SK-N-MC (cell line): ENCODE measurements at regions not wholly inside any gene's neighbourhood (a gene's known extent, or its start where the extent isn't known, plus 50 kb on each side); places are given as distances from the start of the nearest gene placed in this dataset.
"Not testable (repeated sequence)": the region's sequence is repeated elsewhere in the genome, so short reads cannot be mapped to it uniquely, and the experiment has no call there.

ENCODE experiments used
- DNase-seq: peaks from one replicate; pipeline ENCODE4 v3.0.0-alpha.2; 2011; ENCODE audit warnings: low read depth, low spot score
- H3K27ac ChIP-seq: fragments of 200-600 bp; sonication (generic); 2 replicates; pipeline ENCODE4 v1.5.1; 2016; ENCODE audit warnings: mixed run types
- H3K36me3 ChIP-seq: fragments of 200-600 bp; sonication (generic); 2 replicates; pipeline ENCODE4 v1.6.1; 2017; ENCODE audit warnings: antibody characterized with exemption, low read length, mixed read lengths; ENCODE audit not compliant: insufficient read depth
- H3K4me3 ChIP-seq: fragments of 200-600 bp; sonication (generic); 2 replicates; pipeline ENCODE4 v1.5.1; 2016
- H3K9ac ChIP-seq: fragments of 200-600 bp; sonication (generic); 2 replicates; pipeline ENCODE4 v1.8.0; 2017; ENCODE audit warnings: mixed run types, mixed read lengths; ENCODE audit not compliant: insufficient read length
- H3K9me3 ChIP-seq: fragments of 200-600 bp; sonication (generic); 2 replicates; pipeline ENCODE4 v1.6.1; 2017; ENCODE audit warnings: low read depth, mild to moderate bottlenecking, antibody characterized with exemption, low read length, moderate library complexity, mixed read lengths
- EZH2 ChIP-seq: fragments of 200-600 bp; sonication (generic); IDR thresholded peaks from one replicate; pipeline ENCODE4 v1.6.1; 2017; ENCODE audit warnings: antibody characterized with exemption
- FOXP2 ChIP-seq: optimal IDR thresholded peaks from 2 replicates; pipeline ENCODE3; 2011; ENCODE audit warnings: mild to moderate bottlenecking, moderate library complexity; ENCODE audit not compliant: insufficient read depth; ENCODE audit errors: extremely low read length, control extremely low read depth
- POLR2AphosphoS5 ChIP-seq: IDR thresholded peaks from 2 replicates; pipeline ENCODE4 v1.6.1; 2012; ENCODE audit warnings: mild to moderate bottlenecking, low read depth, low read length, borderline replicate concordance

GRCh38 chr6:77298283-77298682 lies 165.0 kb downstream of the HTR1B start:
- H3K9me3 ChIP-seq = no peaks in the 10 kb centered on the region
- H3K4me3 ChIP-seq = no peak overlapping the region
- H3K27ac ChIP-seq = no peak overlapping the region
- no peak for DNase-seq
- H3K9ac ChIP-seq = no peak overlapping the region
- no peaks in the 10 kb centered on the region for H3K36me3 ChIP-seq
- TF ChIP-seq POLR2AphosphoS5 (no peak), FOXP2 (no peak), EZH2 (no peak)

- H3K4me3 ChIP-seq = peak overlapping the region; percentile 15; the same call in 1 of the 2 replicates
- H3K9me3 ChIP-seq = no peaks in the 10 kb centered on the region
- TF ChIP-seq FOXP2 = no peak
- TF ChIP-seq EZH2 = no peak
- TF ChIP-seq POLR2AphosphoS5 = no peak
- H3K36me3 ChIP-seq = no peaks in the 10 kb centered on the region
- peak overlapping the region; percentile 22; the same call in 1 of the 2 replicates for H3K27ac ChIP-seq
- H3K9ac ChIP-seq = no peak overlapping the region
- peak; percentile 80 for DNase-seq
These were observed 170.4 kb downstream of the HTR1B start for GRCh38 chr6:77292564-77293546.

DNA sequence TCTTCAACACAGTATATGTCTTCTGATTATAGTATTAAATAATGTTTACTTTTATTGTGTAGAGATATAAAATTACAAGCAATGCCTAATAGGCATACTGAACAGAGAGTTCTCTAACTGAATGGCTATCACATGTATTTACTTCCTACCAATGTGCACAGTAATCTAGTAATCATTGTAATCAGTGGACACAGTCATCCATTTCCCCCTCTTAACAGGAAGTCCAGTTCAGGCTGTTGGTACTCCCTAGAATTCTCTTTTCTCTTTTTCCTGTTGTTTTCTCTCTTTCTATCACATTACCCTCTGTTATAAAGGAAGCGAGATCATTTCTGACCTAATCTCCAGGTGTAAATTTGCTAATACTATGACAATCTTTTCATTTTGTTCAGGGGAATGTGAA lies 172.5 kb downstream of the HTR1B start:
- H3K9ac ChIP-seq = no peak overlapping the region
- DNase-seq = no peak
- TF ChIP-seq EZH2 = no peak
- no peak for TF ChIP-seq POLR2AphosphoS5
- no peak for TF ChIP-seq FOXP2
- no peak overlapping the region for H3K4me3 ChIP-seq
- H3K9me3 ChIP-seq = no peaks in the 10 kb centered on the region
- H3K27ac ChIP-seq = no peak overlapping the region
- no peaks in the 10 kb centered on the region for H3K36me3 ChIP-seq

DNA sequence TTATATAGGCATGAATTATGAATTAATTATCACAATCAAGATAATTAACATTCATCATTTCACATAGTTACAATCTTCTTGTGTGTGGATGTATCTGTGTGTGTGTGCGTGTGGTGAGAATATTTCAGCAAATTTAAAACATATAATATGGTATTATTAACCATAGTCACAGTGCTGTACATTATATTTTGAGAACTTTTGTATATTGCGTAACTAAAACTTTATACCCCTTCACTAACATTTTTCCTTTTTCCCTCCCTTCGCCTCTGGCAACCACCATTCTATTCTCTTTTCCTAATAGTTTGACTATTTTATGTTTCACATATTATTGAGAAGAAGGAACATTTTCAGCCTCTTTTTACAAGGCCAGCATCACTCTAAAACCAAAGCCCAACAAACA lies 176.8 kb downstream of the HTR1B start:
- H3K9me3 ChIP-seq = no peaks in the 10 kb centered on the region
- no peak overlapping the region for H3K9ac ChIP-seq
- DNase-seq = no peak
- H3K4me3 ChIP-seq = no peak overlapping the region
- TF ChIP-seq FOXP2 = no peak
- no peak for TF ChIP-seq EZH2
- no peak for TF ChIP-seq POLR2AphosphoS5
- no peak overlapping the region for H3K27ac ChIP-seq
- no peaks in the 10 kb centered on the region for H3K36me3 ChIP-seq

- no peak for DNase-seq
- Histone ChIP-seq H3K9ac (no peak overlapping the region), H3K27ac (no peak overlapping the region), H3K9me3 (no peaks in the 10 kb centered on the region), H3K4me3 (no peak overlapping the region), H3K36me3 (no peaks in the 10 kb centered on the region)
- no peak for TF ChIP-seq POLR2AphosphoS5
- TF ChIP-seq EZH2 = no peak
- no peak for TF ChIP-seq FOXP2
These were observed 189.4 kb downstream of the HTR1B start for GRCh38 chr6:77273929-77274328.

GRCh38 chr6:77264970-77265369 lies 198.3 kb downstream of the HTR1B start:
- no peak overlapping the region for H3K9ac ChIP-seq
- H3K27ac ChIP-seq = no peak overlapping the region
- no peak for DNase-seq
- no peak for TF ChIP-seq FOXP2
- no peak for TF ChIP-seq EZH2
- TF ChIP-seq POLR2AphosphoS5 = no peak
- no peaks in the 10 kb centered on the region for H3K9me3 ChIP-seq
- no peaks in the 10 kb centered on the region for H3K36me3 ChIP-seq
- no peak overlapping the region for H3K4me3 ChIP-seq

DNA sequence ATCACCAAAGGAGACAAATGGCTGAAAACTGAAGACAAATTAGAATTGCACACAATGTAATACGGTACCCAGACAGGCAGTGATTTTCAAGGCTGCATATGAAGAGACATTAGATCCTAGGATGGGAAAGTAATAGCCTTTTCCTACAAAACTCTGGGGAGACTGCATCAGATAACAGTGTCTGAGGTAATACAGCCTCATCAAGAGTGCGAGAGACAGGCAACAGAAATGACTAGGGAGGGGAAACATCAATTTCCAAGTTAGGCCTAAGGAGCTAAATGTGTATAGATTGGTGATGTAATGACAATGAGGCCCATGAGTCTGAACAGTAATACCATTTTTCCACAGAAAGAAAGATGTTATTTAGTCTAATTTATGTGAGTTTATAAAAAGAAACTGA lies 200.3 kb downstream of the HTR1B start:
- H3K9me3 ChIP-seq = no peaks in the 10 kb centered on the region
- H3K9ac ChIP-seq = no peak overlapping the region
- no peak for DNase-seq
- TF ChIP-seq POLR2AphosphoS5 = no peak
- TF ChIP-seq FOXP2 = no peak
- TF ChIP-seq EZH2 = no peak
- no peak overlapping the region for H3K4me3 ChIP-seq
- H3K27ac ChIP-seq = no peak overlapping the region
- H3K36me3 ChIP-seq = no peaks in the 10 kb centered on the region

DNA sequence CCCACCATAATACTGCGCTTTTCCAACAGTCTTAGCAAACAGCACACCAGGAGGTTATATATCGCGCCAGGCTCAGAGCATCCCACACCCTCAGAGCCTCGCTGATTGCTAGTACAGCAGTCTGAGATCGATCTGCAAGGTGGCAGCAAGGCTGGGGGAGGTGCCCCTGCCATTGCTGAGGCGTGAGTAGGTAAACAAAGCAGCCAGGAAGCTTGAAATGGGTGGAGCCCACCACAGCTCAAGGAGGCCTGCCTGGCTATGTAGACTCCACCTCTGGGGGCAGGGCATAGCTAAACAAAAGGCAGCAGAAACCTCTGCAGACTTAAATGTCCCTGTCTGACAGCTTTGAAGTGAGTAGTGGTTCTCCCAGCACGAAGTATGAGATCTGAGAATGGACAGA lies 211.5 kb downstream of the HTR1B start:
- not testable (repeated sequence) for H3K4me3 ChIP-seq, H3K9ac ChIP-seq, DNase-seq, H3K27ac ChIP-seq, H3K36me3 ChIP-seq, H3K9me3 ChIP-seq

DNA sequence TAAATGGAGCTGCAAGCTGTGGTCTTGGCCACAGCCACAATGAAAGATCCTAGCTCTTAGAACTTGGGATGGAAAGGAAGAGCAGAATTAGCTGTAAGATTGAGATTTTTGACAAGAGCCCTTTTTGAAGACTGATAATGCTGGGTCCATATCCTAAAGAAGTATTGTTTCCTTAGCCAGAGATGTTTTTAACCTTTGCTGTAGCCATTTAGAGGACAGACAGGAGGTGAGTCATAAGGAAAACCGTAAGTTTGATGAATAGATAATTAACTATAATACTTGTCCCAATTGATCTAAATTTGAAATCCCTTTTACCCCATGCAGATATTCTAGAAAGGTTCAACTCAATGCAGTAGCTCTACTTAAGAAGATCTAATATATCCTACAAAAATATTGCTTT lies 213.7 kb downstream of the HTR1B start:
- DNase-seq = no peak
- Histone ChIP-seq H3K9ac (no peak overlapping the region), H3K36me3 (no peaks in the 10 kb centered on the region), H3K27ac (no peak overlapping the region), H3K4me3 (no peak overlapping the region), H3K9me3 (no peaks in the 10 kb centered on the region)
- TF ChIP-seq FOXP2 = no peak
- no peak for TF ChIP-seq POLR2AphosphoS5
- TF ChIP-seq EZH2 = no peak
